Fibroblast of skin of left quadriceps (primary cell): ENCODE measurements at regions not wholly inside any gene's neighbourhood (a gene's known extent, or its start where the extent isn't known, plus 50 kb on each side); places are given as distances from the start of the nearest gene placed in this dataset.
"Not testable (repeated sequence)": the region's sequence is repeated elsewhere in the genome, so short reads cannot be mapped to it uniquely, and the experiment has no call there.

ENCODE experiments used
- DNase-seq, 2 experiments: peaks; one replicate each; pipeline ENCODE4 v3.0.0-alpha.2; 2013; ENCODE audit warnings: low read depth in 2 of 2

DNA sequence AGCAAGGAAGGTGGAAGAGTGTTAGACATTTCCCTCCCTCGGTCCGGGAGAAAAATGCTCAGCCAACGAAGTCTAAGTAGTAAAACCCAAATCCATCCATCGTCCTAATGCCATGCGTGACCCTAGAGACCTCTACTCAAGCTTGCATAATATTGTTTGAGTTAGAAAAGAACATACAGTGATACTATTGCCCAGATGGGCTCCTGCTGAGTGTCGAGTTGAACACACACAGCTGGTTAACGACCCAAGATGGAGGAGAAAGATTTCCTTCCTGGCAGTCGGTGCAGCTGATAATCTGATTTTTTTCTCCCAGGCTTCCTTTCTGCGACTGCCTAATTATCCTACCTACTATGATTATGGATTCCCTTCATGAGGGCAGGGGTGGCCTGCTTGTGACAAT, 164.4 kb upstream of the KCNG1 start:
- DNase-seq, result no peak

DNA sequence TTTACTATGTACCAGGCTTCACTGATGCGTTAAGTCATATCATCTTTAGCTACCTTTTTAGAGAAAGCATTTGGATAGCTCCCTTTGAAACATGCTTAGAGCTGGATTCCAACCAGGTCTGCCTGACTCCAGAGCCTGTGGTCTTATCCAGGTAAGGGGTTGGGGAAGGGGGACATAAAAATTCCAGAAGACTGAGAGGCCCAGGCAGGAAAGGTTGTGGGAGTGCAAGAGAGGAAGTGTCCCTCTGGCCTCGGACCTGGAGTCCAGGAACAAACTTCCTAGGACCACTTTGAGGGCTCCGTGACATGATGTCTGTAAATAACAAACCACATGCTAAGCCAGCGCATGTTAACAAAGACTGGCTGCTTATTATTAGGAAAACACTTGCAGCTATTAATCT, 163.0 kb upstream of the KCNG1 start:
- no peak for DNase-seq

GRCh38 chr20:51185277-51185676, 162.4 kb upstream of the KCNG1 start:
- no peak for DNase-seq

- no peak for DNase-seq
Observed at GRCh38 chr20:51184289-51184688, 161.4 kb upstream of the KCNG1 start.

DNA sequence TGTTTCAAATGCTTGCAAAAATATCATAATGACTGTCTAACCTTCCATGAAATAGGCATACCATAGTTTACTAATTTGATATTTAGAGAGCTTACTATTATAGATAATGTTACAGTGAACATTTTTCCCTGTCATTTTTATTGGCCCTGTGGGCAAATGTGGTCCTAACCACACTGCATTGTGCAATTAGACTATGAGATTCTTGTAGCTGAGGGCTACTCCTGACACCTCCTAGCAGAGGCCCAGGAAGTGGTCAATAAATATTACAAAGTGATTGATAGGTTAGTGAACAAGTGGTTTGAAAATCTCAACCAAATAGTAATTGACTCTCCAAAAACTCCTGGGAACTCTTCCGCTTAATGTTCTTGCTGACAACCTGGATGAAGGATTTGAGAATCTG, 160.5 kb upstream of the KCNG1 start:
- DNase-seq, result peak; percentile 35 to 37

DNA sequence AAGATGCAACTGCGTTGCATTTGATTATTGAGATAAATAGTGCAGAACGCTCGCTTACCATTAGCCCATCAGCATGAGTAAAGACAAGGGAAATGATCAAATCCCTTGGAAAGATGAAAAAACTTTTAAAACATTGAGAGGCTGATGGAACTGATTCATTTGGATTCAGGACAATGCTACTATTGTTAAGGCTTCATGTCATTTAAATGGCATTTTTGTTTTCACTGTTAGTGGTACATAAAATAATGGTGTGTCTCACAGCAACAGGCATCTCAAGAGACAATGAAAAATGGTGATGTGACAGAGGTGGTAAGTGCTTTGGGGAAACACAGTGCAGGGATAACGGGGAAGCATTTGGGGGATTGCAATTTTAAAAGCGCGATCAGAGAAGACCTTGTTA, 159.7 kb upstream of the KCNG1 start:
- no peak for DNase-seq

DNA sequence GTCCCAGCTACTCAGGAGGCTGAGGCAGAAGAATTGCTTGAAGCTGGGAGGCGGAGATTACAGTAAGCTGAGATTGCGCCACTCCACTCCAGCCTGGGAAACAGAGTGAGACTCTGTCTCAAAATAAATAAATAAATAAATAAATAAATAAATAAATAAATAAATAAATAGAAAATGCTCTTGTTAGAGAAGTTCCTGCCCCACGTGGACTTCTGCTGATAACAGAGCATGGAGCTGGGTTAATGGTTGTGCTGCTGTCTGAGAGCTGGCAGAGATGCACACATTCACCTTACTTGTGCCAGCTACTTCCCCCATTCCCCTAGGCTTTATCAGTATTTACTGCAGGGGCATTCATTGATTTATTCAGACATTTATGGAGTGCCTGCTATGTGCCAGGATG, 155.2 kb upstream of the KCNG1 start:
- DNase-seq, result no peak

GRCh38 chr20:51176876-51177275, 154.0 kb upstream of the KCNG1 start:
- DNase-seq, result no peak

DNA sequence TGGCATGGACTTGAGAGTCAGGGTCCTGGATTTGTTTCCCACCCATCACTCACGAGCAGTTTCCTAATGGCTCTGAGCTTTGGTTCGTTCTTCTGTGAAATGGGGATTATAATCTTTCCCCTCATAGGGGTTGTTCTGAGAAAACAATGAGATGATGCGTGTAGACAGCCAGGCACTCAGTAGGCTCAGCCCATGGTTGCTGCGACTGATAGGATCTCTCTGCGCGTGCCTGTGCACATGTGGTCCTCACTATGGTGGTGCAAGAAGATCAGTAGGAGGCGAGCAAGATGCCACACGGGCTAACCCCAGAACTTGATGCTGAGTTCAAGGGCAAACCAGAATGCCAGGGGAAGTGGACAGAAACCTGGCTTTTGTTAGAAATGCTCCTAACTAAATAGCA, 153.5 kb upstream of the KCNG1 start:
- DNase-seq, result no peak

DNA sequence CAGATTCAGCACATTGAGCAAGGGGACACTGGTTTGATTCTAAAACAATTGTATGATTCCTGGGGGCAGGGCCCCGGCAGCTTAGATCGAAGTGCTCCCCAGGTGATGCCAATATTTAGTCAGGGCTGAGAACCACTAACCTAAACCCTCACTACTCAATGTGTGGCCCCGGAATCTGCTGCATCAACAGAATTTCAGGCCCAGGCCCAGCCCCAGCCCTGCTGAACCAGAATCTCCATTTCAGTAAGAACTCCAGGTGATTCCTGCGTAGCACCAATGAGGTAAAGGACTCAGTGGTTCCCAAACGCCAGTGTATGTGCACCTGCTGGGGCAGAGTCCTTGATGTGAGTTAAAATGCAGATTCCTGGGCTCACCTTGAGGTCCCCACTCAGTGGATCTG, 152.8 kb upstream of the KCNG1 start:
- DNase-seq, result no peak

- no peak for DNase-seq
Observed at GRCh38 chr20:51175156-51175555, 152.2 kb upstream of the KCNG1 start.

GRCh38 chr20:51174536-51174935, 151.6 kb upstream of the KCNG1 start:
- DNase-seq, result no peak

- no peak for DNase-seq
Observed at GRCh38 chr20:51172558-51173428, 149.9 kb upstream of the KCNG1 start.

DNA sequence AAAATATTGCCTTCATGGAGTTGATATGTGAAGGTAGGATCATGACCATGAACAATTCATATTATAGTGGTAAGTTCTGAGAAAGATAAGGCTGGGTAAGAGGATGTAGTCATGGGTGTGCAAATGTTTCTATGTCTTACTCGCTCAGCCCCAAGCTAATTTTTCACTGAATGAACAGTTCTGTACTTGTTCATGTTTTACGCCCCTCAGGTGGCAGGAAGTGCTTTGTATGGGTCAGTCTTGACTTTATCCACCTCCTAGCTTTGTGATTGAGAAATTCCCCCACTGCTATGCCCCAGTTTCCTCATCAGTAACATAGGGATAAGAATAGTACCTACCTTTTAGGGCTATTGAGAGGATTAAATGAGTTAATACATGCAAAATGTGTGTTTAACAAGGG, 148.2 kb upstream of the KCNG1 start:
- DNase-seq, result no peak

- no peak for DNase-seq
Observed at GRCh38 chr20:51169813-51170212, 146.9 kb upstream of the KCNG1 start.

DNA sequence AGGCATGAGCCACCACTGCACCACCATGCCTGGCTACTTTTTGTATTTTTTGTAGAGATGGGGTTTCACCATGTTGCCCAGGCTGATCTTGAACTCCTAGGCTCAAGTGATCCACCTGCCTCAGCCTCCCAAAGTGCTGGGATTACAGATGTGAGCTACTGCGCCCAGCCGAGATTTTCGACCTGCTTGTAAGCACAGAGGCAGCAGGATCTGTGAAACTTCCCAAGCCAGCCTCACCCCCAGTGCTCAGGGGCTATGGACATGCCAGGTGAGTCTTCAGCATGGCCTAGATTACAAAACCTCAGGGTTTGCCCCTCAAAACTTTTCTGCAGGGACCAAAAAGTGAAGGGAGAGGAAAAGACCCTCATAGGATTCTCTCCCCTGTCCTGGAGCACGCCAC, 145.0 kb upstream of the KCNG1 start:
- DNase-seq, result not testable (repeated sequence)

GRCh38 chr20:51166489-51166888, 143.6 kb upstream of the KCNG1 start:
- DNase-seq, result no peak

GRCh38 chr20:51165131-51165530, 142.2 kb upstream of the KCNG1 start:
- no peak for DNase-seq

GRCh38 chr20:51164731-51165130, 141.8 kb upstream of the KCNG1 start:
- no peak for DNase-seq

GRCh38 chr20:51163996-51164600, 141.2 kb upstream of the KCNG1 start:
- DNase-seq, result no peak

DNA sequence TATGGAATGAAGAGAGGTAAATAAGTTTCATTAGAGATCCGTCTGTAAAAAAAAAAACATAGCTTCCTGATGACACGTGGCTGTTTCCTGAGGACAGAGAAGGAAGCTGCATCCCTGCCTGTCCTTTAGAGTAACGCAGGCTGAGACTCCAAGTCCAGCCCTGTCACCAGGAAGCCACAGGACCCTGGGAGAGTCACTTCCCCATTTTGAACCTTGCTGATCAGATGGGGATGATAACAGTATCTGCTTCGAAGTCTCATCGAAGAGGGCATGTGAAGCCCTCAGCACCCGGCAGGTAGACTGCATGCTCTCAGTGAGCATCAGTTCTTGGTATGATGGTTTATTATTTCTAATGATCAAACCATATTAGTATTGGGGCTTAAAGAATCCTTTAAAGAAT, 139.1 kb upstream of the KCNG1 start:
- no peak for DNase-seq

GRCh38 chr20:51160821-51161220, 137.9 kb upstream of the KCNG1 start:
- no peak for DNase-seq

DNA sequence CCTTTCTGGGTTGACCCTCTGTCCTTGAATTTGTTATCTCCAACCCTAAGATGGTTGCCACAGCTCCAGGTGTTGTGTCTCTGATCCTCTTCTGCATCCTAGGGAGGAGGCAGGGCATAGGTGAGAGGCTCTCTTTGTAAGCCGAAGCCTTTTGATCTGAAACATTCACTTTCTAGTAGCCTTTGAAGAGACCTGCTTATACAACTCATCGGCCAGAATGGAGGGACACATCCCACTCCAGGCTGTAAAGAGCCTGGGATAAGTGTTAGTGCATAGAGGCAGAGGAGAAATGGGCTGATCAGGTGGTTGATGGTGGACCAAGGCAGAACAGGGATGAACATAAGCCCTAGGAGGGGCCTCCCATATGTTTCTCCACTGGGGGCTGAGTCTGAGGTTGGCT, 137.1 kb upstream of the KCNG1 start:
- no peak for DNase-seq

GRCh38 chr20:51159303-51159702, 136.4 kb upstream of the KCNG1 start:
- DNase-seq, result no peak
